ENCODE measurements at regions not wholly inside any gene's neighbourhood (a gene's known extent, or its start where the extent isn't known, plus 50 kb on each side); places are given as distances from the start of the nearest gene placed in this dataset.
"Not testable (repeated sequence)": the region's sequence is repeated elsewhere in the genome, so short reads cannot be mapped to it uniquely, and the experiment has no call there.

DNA sequence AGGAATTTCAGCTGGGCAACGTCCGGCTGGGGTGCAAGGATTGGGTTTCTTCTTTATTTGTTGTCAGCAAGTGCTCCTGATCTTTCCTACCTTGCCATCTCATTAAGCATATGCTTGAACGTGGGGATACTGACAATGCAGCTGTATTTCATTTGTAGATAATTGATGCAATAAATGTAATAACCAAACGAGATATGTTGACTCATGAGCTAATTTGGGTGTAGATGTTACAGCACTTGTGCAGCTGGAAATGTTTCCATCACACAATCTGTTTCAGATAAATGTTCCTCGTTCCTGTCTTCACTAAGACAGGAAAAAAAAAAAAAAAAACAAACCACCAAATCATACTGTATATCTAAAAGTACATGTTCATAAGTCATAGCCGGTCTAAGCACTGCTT lies 123.8 kb downstream of the DMRT2 start:
- no peak overlapping the region for H3K27ac ChIP-seq (replicated peaks; ENCODE audit: low read length)
- no CpG with 5 or more reads among the region's 6 CpGs for WGBS, 2 donors (ENCODE audit: extremely low coverage in 2 of 2, insufficient read length in 2 of 2, insufficient replicate concordance in 1 of 2)
- H4K91ac ChIP-seq (ENCODE audit: low read depth, low read length, poor library complexity), result no peak overlapping the region

DNA sequence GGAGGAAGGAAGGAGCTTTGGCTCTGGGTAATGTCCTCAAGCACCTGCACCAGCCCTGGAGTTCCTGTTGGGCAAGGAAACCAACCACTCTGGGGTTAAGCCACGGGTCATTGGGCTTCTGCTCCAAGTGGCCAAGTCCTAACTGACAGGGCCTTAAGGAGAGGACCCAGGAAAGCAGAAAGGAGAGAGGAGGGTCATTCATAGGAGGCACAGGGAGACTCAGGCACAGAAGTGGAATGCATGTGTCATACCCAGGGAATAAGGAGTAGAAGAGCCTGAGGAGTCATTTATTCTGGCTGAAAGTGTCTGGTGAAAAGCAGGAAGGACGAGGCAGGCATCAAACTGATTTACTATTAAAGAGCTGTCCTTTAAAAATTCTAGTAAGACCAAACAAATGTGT lies 129.2 kb downstream of the DMRT2 start:
- Histone ChIP-seq H3K9me3 (replicated peaks in 1 of 2; ENCODE audit: control insufficient read depth in 2 of 2, insufficient read depth in 1 of 2, low read depth in 1 of 2, low read length in 2 of 2) (no peaks in the 10 kb centered on the region), H3K4ac (ENCODE audit: low read length) (no peak overlapping the region), H3K14ac (ENCODE audit: low read length) (no peak overlapping the region), H2BK12ac (ENCODE audit: low read length) (no peak overlapping the region), H2BK120ac (ENCODE audit: low read depth, low read length) (no peak overlapping the region), H2BK5ac (ENCODE audit: low read length) (no peak overlapping the region), H4K8ac (ENCODE audit: low read depth, low read length) (no peak overlapping the region), H3K4me2 (ENCODE audit: insufficient read depth, low read length, poor library complexity, severe bottlenecking) (no peak overlapping the region), H3K9ac (ENCODE audit: low read depth, low read length, poor library complexity) (no peak overlapping the region), H3K18ac (ENCODE audit: low read length) (no peak overlapping the region), H2BK15ac (ENCODE audit: low read length) (no peak overlapping the region), H3K36me3 (replicated peaks in 1 of 2; ENCODE audit: control insufficient read depth in 2 of 2, insufficient read depth in 2 of 2, low read length in 2 of 2) (no peaks in the 10 kb centered on the region), H3K4me3 (ENCODE audit: low read length in 2 of 2) (no peak overlapping the region), H2AFZ (ENCODE audit: low read length) (no peak overlapping the region), H2AK5ac (ENCODE audit: low read depth, low read length) (no peak overlapping the region), H4K91ac (ENCODE audit: low read depth, low read length, poor library complexity) (no peak overlapping the region), H3K79me1 (ENCODE audit: low read depth, low read length) (no peaks in the 10 kb centered on the region), H3K27ac (replicated peaks; ENCODE audit: low read length) (no peak overlapping the region), H3K23ac (ENCODE audit: low read depth, low read length, poor library complexity) (no peak overlapping the region), H3K27me3 (ENCODE audit: control insufficient read depth in 3 of 3, insufficient read depth in 3 of 3, low read depth in 1 of 3, low read length in 3 of 3) (no peaks in the 10 kb centered on the region), H3K4me1 (ENCODE audit: control insufficient read depth in 2 of 2, insufficient read depth in 1 of 2, low read depth in 1 of 2, low read length in 2 of 2) (no peaks in the 10 kb centered on the region)
- no peak for DNase-seq (ENCODE audit: low spot score)
- WGBS, 2 donors (ENCODE audit: extremely low coverage in 2 of 2, insufficient read length in 2 of 2, insufficient replicate concordance in 1 of 2), result no CpG with 5 or more reads among the region's 2 CpGs

More for the DNA sequence above, 123.8 kb downstream of the DMRT2 start:
- H2BK5ac ChIP-seq (ENCODE audit: low read length), result no peak overlapping the region
- no peaks in the 10 kb centered on the region for H3K4me1 ChIP-seq (ENCODE audit: control insufficient read depth in 2 of 2, insufficient read depth in 1 of 2, low read depth in 1 of 2, low read length in 2 of 2)
- H3K9ac ChIP-seq (ENCODE audit: low read depth, low read length, poor library complexity), result no peak overlapping the region
- H4K8ac ChIP-seq (ENCODE audit: low read depth, low read length), result no peak overlapping the region
- no peaks in the 10 kb centered on the region for H3K36me3 ChIP-seq (replicated peaks in 1 of 2; ENCODE audit: control insufficient read depth in 2 of 2, insufficient read depth in 2 of 2, low read length in 2 of 2)
- no peak overlapping the region for H3K4ac ChIP-seq (ENCODE audit: low read length)
- H2BK120ac ChIP-seq (ENCODE audit: low read depth, low read length), result no peak overlapping the region
- no peaks in the 10 kb centered on the region for H3K9me3 ChIP-seq (replicated peaks in 1 of 2; ENCODE audit: control insufficient read depth in 2 of 2, insufficient read depth in 1 of 2, low read depth in 1 of 2, low read length in 2 of 2)
- H3K18ac ChIP-seq (ENCODE audit: low read length), result no peak overlapping the region
- no peak overlapping the region for H2AK5ac ChIP-seq (ENCODE audit: low read depth, low read length)
- DNase-seq (ENCODE audit: low spot score), result no peak
- H2BK12ac ChIP-seq (ENCODE audit: low read length), result no peak overlapping the region
- no peaks in the 10 kb centered on the region for H3K27me3 ChIP-seq (ENCODE audit: control insufficient read depth in 3 of 3, insufficient read depth in 3 of 3, low read depth in 1 of 3, low read length in 3 of 3)
- H3K14ac ChIP-seq (ENCODE audit: low read length), result no peak overlapping the region
- H3K79me1 ChIP-seq (ENCODE audit: low read depth, low read length), result no peaks in the 10 kb centered on the region
- H2AFZ ChIP-seq (ENCODE audit: low read length), result no peak overlapping the region
- H3K4me2 ChIP-seq (ENCODE audit: insufficient read depth, low read length, poor library complexity, severe bottlenecking), result no peak overlapping the region
- H3K23ac ChIP-seq (ENCODE audit: low read depth, low read length, poor library complexity), result no peak overlapping the region
- H3K4me3 ChIP-seq (ENCODE audit: low read length in 2 of 2), result no peak overlapping the region
- H2BK15ac ChIP-seq (ENCODE audit: low read length), result no peak overlapping the region

DNA sequence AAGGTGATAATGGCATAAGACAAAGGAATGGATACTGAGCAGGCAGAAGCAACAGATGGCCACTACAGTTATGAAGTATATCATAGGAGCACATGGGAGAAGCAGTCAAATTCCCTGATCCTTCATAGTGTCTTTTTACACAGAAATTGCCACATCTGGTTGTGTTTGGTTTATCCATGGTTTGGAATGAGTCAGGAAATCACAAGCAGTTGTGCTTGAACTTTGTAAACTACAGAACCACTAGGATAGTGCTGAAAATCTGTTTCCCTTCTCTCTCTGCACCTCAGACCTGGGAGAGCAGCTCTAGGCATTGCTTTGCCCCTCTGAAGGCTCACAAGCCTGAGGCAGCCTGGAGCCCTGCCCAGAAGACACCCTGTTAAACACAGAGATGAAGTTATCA lies 134.0 kb downstream of the DMRT2 start:
- no peaks in the 10 kb centered on the region for H3K79me1 ChIP-seq (ENCODE audit: low read depth, low read length)
- no peak overlapping the region for H2BK15ac ChIP-seq (ENCODE audit: low read length)
- peaks cover 0 to 6% of the 10 kb centered on the region in 2 donors for H3K9me3 ChIP-seq (replicated peaks in 1 of 2; ENCODE audit: control insufficient read depth in 2 of 2, insufficient read depth in 1 of 2, low read depth in 1 of 2, low read length in 2 of 2)
- no peak for DNase-seq (ENCODE audit: low spot score)
- no peak overlapping the region for H3K4me3 ChIP-seq (ENCODE audit: low read length in 2 of 2)
- no peaks in the 10 kb centered on the region for H3K27me3 ChIP-seq (ENCODE audit: control insufficient read depth in 3 of 3, insufficient read depth in 3 of 3, low read depth in 1 of 3, low read length in 3 of 3)
- no peak overlapping the region for H2BK5ac ChIP-seq (ENCODE audit: low read length)
- no peak overlapping the region for H3K4ac ChIP-seq (ENCODE audit: low read length)
- H2AFZ ChIP-seq (ENCODE audit: low read length), result no peak overlapping the region
- H3K9ac ChIP-seq (ENCODE audit: low read depth, low read length, poor library complexity), result no peak overlapping the region
- H4K8ac ChIP-seq (ENCODE audit: low read depth, low read length), result no peak overlapping the region
- H3K23ac ChIP-seq (ENCODE audit: low read depth, low read length, poor library complexity), result no peak overlapping the region
- H4K91ac ChIP-seq (ENCODE audit: low read depth, low read length, poor library complexity), result no peak overlapping the region
- no peak overlapping the region for H2AK5ac ChIP-seq (ENCODE audit: low read depth, low read length)
- no peaks in the 10 kb centered on the region for H3K4me1 ChIP-seq (ENCODE audit: control insufficient read depth in 2 of 2, insufficient read depth in 1 of 2, low read depth in 1 of 2, low read length in 2 of 2)
- H3K18ac ChIP-seq (ENCODE audit: low read length), result no peak overlapping the region
- no peak overlapping the region for H2BK12ac ChIP-seq (ENCODE audit: low read length)
- no peak overlapping the region for H2BK120ac ChIP-seq (ENCODE audit: low read depth, low read length)
- no peak overlapping the region for H3K27ac ChIP-seq (replicated peaks; ENCODE audit: low read length)
- no peak overlapping the region for H3K4me2 ChIP-seq (ENCODE audit: insufficient read depth, low read length, poor library complexity, severe bottlenecking)
- H3K14ac ChIP-seq (ENCODE audit: low read length), result no peak overlapping the region
- no peaks in the 10 kb centered on the region for H3K36me3 ChIP-seq (replicated peaks in 1 of 2; ENCODE audit: control insufficient read depth in 2 of 2, insufficient read depth in 2 of 2, low read length in 2 of 2)

DNA sequence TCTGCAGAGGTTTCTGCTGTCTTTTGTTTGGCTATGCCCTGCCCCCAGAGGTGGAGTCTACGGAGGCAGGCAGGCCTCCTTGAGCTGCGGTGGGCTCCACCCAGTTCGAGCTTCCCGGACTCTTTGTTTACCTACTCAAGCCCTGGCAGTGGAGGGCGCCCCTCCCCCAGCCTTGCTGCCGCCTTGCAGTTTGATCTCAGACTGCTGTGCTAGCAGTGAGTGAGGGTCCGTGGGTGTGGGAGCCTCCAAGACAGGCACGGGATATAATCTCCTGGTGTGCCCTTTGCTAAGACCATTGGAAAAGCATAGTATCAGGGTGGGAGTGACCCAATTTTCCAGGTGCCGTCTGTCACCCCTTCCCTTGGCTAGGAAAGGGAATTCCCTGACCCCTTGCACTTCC lies 137.0 kb downstream of the DMRT2 start:
- not testable (repeated sequence) for DNase-seq (ENCODE audit: low spot score); H3K23ac ChIP-seq (ENCODE audit: low read depth, low read length, poor library complexity); H2BK120ac ChIP-seq (ENCODE audit: low read depth, low read length); H3K27me3 ChIP-seq (ENCODE audit: control insufficient read depth in 3 of 3, insufficient read depth in 3 of 3, low read depth in 1 of 3, low read length in 3 of 3); H3K27ac ChIP-seq (replicated peaks; ENCODE audit: low read length); H3K36me3 ChIP-seq (replicated peaks in 1 of 2; ENCODE audit: control insufficient read depth in 2 of 2, insufficient read depth in 2 of 2, low read length in 2 of 2); H3K18ac ChIP-seq (ENCODE audit: low read length); H2BK5ac ChIP-seq (ENCODE audit: low read length); H2AFZ ChIP-seq (ENCODE audit: low read length); H3K4me1 ChIP-seq (ENCODE audit: control insufficient read depth in 2 of 2, insufficient read depth in 1 of 2, low read depth in 1 of 2, low read length in 2 of 2); H3K4me2 ChIP-seq (ENCODE audit: insufficient read depth, low read length, poor library complexity, severe bottlenecking); H3K9me3 ChIP-seq (replicated peaks in 1 of 2; ENCODE audit: control insufficient read depth in 2 of 2, insufficient read depth in 1 of 2, low read depth in 1 of 2, low read length in 2 of 2); H3K4me3 ChIP-seq (ENCODE audit: low read length in 2 of 2); H2AK5ac ChIP-seq (ENCODE audit: low read depth, low read length); H4K91ac ChIP-seq (ENCODE audit: low read depth, low read length, poor library complexity); H4K8ac ChIP-seq (ENCODE audit: low read depth, low read length); H3K79me1 ChIP-seq (ENCODE audit: low read depth, low read length); H3K4ac ChIP-seq (ENCODE audit: low read length); H3K9ac ChIP-seq (ENCODE audit: low read depth, low read length, poor library complexity); H2BK15ac ChIP-seq (ENCODE audit: low read length); H3K14ac ChIP-seq (ENCODE audit: low read length); H2BK12ac ChIP-seq (ENCODE audit: low read length)
- WGBS, 2 donors (ENCODE audit: extremely low coverage in 2 of 2, insufficient read length in 2 of 2, insufficient replicate concordance in 1 of 2), result no CpG with 5 or more reads among the region's 9 CpGs

Data from neuronal stem cell (in vitro differentiated cells).